IPS-18a (cell line): ENCODE measurements at regions not wholly inside any gene's neighbourhood (a gene's known extent, or its start where the extent isn't known, plus 50 kb on each side); places are given as distances from the start of the nearest gene placed in this dataset.
"Not testable (repeated sequence)": the region's sequence is repeated elsewhere in the genome, so short reads cannot be mapped to it uniquely, and the experiment has no call there.

ENCODE experiments used
- H3K27ac ChIP-seq: one replicate; pipeline ENCODE4 v1.5.1; 2013; ENCODE audit warnings: low read length
- H3K27me3 ChIP-seq: one replicate; pipeline ENCODE4 v1.6.1; 2013; ENCODE audit warnings: mild to moderate bottlenecking, low read length; ENCODE audit not compliant: control insufficient read depth, insufficient read depth
- H3K36me3 ChIP-seq: one replicate; pipeline ENCODE4 v1.6.1; 2013; ENCODE audit warnings: low read depth, low read length; ENCODE audit not compliant: control insufficient read depth
- H3K4me1 ChIP-seq: one replicate; pipeline ENCODE4 v1.6.1; 2013; ENCODE audit warnings: low read depth, low read length; ENCODE audit not compliant: control insufficient read depth
- H3K4me3 ChIP-seq: one replicate; pipeline ENCODE4 v1.5.1; 2013; ENCODE audit warnings: low read length
- H3K9ac ChIP-seq: one replicate; pipeline ENCODE4 v1.6.1; 2013; ENCODE audit warnings: mild to moderate bottlenecking, low read length, moderate library complexity
- H3K9me3 ChIP-seq: one replicate; pipeline ENCODE4 v1.6.1; 2013; ENCODE audit warnings: low read depth, low read length; ENCODE audit not compliant: control insufficient read depth

DNA sequence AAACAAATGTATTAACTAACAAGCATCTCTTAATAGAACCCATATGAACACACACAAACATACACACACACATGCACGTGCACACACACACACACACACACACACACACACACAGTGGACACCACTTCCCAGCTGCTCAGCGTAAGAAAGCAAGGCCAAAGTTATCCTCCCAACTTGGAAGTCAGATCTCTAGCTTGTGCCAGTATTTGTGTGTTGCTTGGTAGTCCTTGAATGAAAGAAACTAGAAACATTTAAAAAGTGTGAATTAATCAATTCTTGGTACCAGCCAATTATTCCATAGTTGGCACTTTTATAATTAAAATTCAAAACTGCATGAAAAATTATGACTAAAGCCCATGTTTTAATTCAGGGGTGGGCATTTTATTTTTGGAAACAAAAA lies 178.1 kb downstream of the TMEM161B start:
- H3K4me3 ChIP-seq: no peak overlapping the region
- no peaks in the 10 kb centered on the region for H3K36me3 ChIP-seq

DNA sequence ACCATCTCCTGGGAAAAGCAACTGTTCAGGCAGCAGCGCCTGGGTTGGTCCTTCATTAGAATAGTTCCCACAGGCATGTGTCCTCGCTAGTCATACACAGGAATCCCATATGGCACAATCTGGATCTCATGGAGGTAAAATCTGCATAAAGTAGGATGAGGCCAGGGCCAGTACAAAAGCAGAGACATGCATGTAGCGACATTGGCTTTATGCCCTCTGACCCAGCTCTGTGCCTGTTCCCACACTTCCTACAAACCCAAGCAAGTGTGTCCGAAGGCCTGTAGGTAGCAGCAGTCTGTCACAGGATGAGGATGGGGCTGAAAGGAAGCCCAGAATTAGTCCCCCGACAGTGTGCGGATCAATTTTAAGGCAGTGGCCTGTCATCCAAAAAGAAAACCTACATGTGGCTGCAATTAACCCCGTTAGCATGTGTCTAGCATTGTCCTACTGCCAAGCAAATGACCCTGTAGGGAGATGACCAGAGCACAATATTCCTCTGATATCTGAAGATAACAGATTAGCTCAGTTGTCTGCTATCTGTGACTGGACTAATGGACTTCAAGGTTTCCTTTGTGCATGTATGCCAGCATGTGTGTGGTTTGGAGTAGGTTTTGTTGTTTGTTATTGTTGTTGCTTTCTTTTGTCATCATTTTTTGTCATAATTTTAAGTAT lies 178.8 kb downstream of the TMEM161B start:
- H3K4me3 ChIP-seq: no peak overlapping the region
- no peaks in the 10 kb centered on the region for H3K9me3 ChIP-seq

More for the DNA sequence above, 178.1 kb downstream of the TMEM161B start:
- Histone ChIP-seq H3K9me3 (no peaks in the 10 kb centered on the region), H3K4me1 (peaks cover 18% of the 10 kb centered on the region), H3K9ac (no peak overlapping the region), H3K27ac (no peak overlapping the region), H3K27me3 (no peaks in the 10 kb centered on the region)

DNA sequence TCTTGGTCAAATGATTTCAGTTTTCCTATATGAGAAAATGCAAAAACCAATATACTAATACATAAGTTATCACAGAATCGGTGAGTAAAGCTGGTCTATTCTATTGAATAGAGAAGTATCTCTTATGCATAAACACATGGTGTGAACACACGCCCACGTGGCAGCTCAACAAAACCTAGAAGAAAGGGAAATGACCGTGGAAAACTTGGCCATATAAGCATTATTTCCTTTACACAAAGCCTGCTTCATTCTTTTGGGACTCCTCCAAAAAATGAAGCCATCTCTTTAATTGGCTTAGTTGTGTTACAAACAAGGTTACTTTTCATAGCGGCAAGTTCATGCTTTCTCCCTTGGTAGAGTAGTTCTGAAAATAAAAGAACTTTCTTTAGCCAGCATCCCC lies 183.2 kb downstream of the TMEM161B start:
- Histone ChIP-seq H3K4me3 (no peak overlapping the region), H3K36me3 (no peaks in the 10 kb centered on the region), H3K27me3 (no peaks in the 10 kb centered on the region), H3K9me3 (no peaks in the 10 kb centered on the region), H3K4me1 (no peaks in the 10 kb centered on the region), H3K9ac (no peak overlapping the region), H3K27ac (no peak overlapping the region)

More for the DNA sequence above, 178.8 kb downstream of the TMEM161B start:
- Histone ChIP-seq H3K36me3 (no peaks in the 10 kb centered on the region), H3K4me1 (peaks cover 18% of the 10 kb centered on the region), H3K9ac (no peak overlapping the region), H3K27me3 (no peaks in the 10 kb centered on the region), H3K27ac (no peak overlapping the region)

DNA sequence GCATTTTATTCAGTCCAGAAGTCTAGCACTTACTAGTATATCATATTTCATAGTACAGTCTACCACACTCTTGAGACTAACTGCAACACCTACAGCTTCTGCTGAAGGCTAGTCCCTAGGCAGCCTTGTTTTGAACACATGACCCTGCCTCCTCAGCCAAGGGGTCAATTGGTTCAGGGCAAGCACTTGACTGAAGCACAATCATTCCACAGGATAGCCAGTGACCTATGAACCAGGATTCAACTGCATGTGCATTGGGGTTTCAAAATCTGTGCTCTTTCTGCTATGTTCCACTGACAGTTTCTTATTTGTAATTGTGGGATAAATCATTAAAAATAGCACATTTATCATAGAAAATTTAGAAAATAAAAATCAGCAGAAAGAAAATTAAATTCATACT lies 186.8 kb downstream of the TMEM161B start:
- H3K4me1 ChIP-seq: no peaks in the 10 kb centered on the region
- H3K36me3 ChIP-seq: no peaks in the 10 kb centered on the region
- no peaks in the 10 kb centered on the region for H3K9me3 ChIP-seq
- no peak overlapping the region for H3K9ac ChIP-seq
- H3K27ac ChIP-seq: no peak overlapping the region
- no peaks in the 10 kb centered on the region for H3K27me3 ChIP-seq
- H3K4me3 ChIP-seq: no peak overlapping the region

DNA sequence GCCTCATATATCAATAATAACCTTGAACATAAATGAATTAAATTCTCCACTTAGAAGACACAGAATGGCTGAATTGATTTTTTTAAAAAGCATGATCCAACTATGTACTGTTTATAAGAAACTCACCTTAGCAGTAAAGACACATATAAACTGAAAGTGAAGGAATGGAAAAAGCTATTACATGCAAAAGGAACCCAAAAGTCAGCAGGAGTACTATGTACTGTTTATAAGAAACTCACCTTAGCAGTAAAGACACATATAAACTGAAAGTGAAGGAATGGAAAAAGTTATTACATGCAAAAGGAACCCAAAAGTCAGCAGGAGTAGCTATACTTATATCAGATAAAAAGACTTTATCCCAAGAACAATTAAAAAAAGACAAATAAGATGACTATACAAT lies 204.8 kb downstream of the TMEM161B start:
- Histone ChIP-seq H3K4me3 (no peak overlapping the region), H3K9me3 (no peaks in the 10 kb centered on the region)

DNA sequence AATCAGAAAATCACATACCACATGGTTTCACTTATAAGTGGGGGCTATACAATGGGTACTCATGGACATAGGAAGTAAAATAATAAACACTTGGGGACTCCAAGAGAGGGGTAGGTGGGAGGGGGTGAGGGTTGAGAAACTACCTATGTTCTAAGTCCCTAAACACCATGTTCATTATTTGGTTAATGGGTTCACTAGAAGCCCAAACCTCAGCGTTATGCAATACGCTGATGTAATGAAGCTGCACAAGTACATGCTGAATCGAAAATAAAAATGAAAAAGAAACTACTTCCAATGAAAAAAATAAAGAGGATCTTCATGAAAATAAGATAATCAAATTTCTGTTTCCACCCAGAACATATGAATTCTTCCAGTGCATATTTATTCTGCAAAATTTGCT lies 208.5 kb downstream of the TMEM161B start:
- no peak overlapping the region for H3K27ac ChIP-seq
- H3K9me3 ChIP-seq: no peaks in the 10 kb centered on the region
- no peak overlapping the region for H3K4me3 ChIP-seq
- no peaks in the 10 kb centered on the region for H3K4me1 ChIP-seq
- no peaks in the 10 kb centered on the region for H3K36me3 ChIP-seq
- no peaks in the 10 kb centered on the region for H3K27me3 ChIP-seq
- H3K9ac ChIP-seq: no peak overlapping the region

More for the DNA sequence above, 204.8 kb downstream of the TMEM161B start:
- H3K27me3 ChIP-seq: no peaks in the 10 kb centered on the region
- H3K9ac ChIP-seq: no peak overlapping the region
- no peak overlapping the region for H3K27ac ChIP-seq
- H3K4me1 ChIP-seq: no peaks in the 10 kb centered on the region
- no peaks in the 10 kb centered on the region for H3K36me3 ChIP-seq

DNA sequence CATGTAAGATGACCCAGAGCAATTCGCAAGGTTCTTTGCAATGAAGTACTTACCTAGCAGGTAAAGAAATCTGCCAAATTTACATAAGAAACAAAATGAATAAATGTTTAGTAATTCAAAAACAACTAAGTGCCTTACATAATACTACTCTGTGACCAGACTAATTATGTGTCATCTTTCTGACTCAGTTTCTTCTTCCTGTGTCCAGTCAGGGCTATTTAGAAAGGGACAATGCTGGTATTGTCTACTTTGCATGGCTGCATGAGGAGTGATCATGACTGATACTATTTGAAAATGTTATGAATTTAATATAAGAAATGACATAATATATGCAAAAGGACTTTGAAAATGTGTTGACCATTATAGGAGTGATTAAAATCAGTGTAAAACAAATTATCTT lies 210.0 kb downstream of the TMEM161B start:
- H3K4me1 ChIP-seq: no peaks in the 10 kb centered on the region
- no peak overlapping the region for H3K27ac ChIP-seq
- no peak overlapping the region for H3K4me3 ChIP-seq
- no peaks in the 10 kb centered on the region for H3K36me3 ChIP-seq
- H3K9ac ChIP-seq: no peak overlapping the region
- H3K9me3 ChIP-seq: no peaks in the 10 kb centered on the region
- H3K27me3 ChIP-seq: no peaks in the 10 kb centered on the region

DNA sequence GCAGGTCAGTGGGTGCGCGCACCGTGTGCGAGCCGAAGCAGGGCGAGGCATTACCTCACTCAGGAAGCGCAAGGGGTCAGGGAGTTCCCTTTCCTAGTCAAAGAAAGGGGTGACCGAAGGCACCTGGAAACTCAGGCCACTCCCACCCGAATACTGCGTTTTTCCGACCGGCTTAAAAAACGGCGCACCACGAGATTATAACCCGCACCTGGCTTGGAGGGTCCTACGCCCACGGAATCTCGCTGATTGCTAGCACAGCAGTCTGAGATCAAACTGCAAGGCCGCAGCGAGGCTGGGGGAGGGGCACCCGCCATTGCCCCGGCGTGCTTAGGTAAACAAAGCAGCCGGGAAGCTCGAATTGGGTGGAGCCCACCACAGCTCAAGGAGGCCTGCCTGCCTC lies 216.2 kb downstream of the TMEM161B start:
- not testable (repeated sequence) for H3K36me3 ChIP-seq, H3K27me3 ChIP-seq, H3K9ac ChIP-seq, H3K4me3 ChIP-seq, H3K9me3 ChIP-seq, H3K27ac ChIP-seq
- peaks cover 19% of the 10 kb centered on the region for H3K4me1 ChIP-seq

DNA sequence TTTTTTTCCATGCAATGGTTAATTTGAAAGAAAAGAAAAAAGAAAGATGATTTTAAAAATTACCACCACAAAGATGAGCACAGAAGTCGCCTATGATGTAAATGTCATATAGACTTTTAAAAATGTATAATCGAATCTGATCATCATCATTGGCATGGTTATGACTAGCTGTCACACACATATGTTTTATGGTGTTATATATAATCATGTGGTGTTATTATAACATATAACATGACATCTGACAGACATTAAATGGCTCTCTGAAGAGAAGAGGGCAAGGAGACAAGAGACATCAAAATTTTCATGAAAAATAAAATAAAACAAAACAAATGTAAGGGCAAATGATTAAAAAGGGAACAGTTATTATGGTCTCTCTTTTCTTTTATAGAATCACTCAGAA lies 217.5 kb downstream of the TMEM161B start:
- H3K27ac ChIP-seq: no peak overlapping the region
- no peaks in the 10 kb centered on the region for H3K9me3 ChIP-seq
- peaks cover 19% of the 10 kb centered on the region for H3K4me1 ChIP-seq
- no peaks in the 10 kb centered on the region for H3K27me3 ChIP-seq
- H3K36me3 ChIP-seq: no peaks in the 10 kb centered on the region
- no peak overlapping the region for H3K9ac ChIP-seq
- H3K4me3 ChIP-seq: no peak overlapping the region

DNA sequence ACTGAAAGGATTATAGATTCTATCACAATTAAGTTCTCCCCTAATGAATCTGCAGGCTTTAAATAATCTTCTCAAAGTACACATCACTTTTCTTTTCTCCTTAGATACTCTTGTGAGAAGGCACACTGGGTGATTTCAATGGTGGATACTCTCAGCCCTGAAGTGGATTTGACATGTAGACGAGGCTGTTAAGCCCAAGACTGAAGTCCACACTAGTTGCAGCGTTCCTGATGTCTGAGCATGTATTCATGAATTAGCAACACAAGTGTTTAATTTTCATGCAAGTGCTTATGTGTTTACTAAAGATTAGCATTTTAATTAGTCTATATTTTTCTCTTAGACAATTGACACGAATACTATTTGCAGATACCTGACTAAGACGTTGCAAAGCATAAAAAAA lies 218.9 kb downstream of the TMEM161B start:
- H3K27me3 ChIP-seq: no peaks in the 10 kb centered on the region
- no peak overlapping the region for H3K9ac ChIP-seq
- H3K4me1 ChIP-seq: peaks cover 19% of the 10 kb centered on the region
- no peaks in the 10 kb centered on the region for H3K36me3 ChIP-seq
- peak overlapping the region; percentile 33 for H3K4me3 ChIP-seq
- no peaks in the 10 kb centered on the region for H3K9me3 ChIP-seq
- no peak overlapping the region for H3K27ac ChIP-seq

DNA sequence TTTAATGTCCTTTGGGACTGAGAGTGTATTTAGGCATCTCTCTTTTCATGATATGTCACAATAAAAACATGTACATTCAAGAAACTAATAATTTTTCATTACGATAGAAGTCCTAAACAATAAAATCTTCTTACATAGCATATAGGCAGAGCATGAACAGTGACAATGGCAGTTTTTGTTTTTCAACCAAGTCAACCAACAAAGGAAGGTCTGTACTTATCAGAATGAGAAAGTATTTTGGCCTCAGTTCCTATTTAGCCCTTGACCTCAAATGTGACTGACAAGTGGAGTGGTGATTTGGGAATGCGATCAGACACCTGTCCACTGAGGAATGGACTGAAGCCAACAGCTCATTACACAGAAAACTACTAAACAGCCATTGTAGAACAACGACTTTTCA lies 219.5 kb downstream of the TMEM161B start:
- H3K4me1 ChIP-seq: peaks cover 19% of the 10 kb centered on the region
- no peak overlapping the region for H3K4me3 ChIP-seq
- no peaks in the 10 kb centered on the region for H3K9me3 ChIP-seq
- no peaks in the 10 kb centered on the region for H3K36me3 ChIP-seq
- H3K9ac ChIP-seq: no peak overlapping the region
- no peak overlapping the region for H3K27ac ChIP-seq
- H3K27me3 ChIP-seq: no peaks in the 10 kb centered on the region

DNA sequence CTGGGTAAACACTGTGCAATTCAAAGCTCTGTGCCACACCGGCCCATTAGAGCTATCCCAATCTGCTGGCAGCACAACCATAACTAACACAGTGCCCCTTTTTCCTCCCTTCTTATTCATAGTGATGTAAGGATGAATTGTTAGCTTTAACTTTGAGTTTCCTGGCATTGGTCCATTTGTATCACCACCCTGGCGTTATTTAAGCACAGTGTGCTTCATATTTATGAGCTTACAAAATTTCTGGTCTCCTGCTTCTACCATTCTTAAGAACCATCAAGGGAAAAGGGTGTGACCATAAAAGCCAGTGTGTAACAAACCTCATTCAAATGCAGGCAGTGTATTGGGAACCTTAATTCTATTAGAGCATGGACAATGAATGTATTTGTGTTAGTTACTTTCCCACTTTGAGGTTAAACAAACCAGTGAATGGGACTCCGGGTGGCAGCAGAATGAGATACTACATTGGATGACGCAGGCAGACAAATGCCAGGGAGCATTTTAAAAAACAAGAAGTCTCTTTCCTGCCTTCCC lies 222.6 kb downstream of the TMEM161B start:
- no peak overlapping the region for H3K27ac ChIP-seq
- no peaks in the 10 kb centered on the region for H3K27me3 ChIP-seq
- peaks cover 19% of the 10 kb centered on the region for H3K4me1 ChIP-seq
- no peak overlapping the region for H3K9ac ChIP-seq
- no peaks in the 10 kb centered on the region for H3K36me3 ChIP-seq
- no peaks in the 10 kb centered on the region for H3K9me3 ChIP-seq
- H3K4me3 ChIP-seq: no peak overlapping the region
